ENCODE measurements at regions not wholly inside any gene's neighbourhood (a gene's known extent, or its start where the extent isn't known, plus 50 kb on each side); places are given as distances from the start of the nearest gene placed in this dataset.
"Not testable (repeated sequence)": the region's sequence is repeated elsewhere in the genome, so short reads cannot be mapped to it uniquely, and the experiment has no call there.

- not testable (repeated sequence) for DNase-seq
Observed at GRCh38 chr4:45207241-45207863, 481.0 kb upstream of the GNPDA2 start.

- DNase-seq, result no peak
Observed at GRCh38 chr4:45199736-45200135, 473.4 kb upstream of the GNPDA2 start.

DNA sequence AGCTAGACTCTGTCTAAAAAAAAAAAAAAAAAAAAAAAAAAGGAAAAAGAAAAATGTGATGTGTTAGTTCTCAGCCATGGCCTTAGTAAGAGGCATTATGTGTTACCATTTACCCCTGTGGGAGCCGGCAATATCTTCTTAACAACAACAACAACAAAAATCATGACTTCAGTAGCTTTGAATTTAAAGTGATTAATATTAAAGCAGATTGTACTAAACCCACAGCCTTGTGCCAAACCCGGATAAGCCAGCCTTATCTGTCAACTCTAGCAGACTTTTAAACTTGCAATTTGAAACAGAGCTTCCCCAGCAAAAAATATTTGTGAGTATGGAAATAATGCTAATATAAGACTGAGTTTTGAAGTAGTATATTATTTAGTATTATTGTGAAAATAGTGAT, 462.1 kb upstream of the GNPDA2 start:
- no peak for DNase-seq

- no peak for DNase-seq
Observed at GRCh38 chr4:45186249-45186648, 459.9 kb upstream of the GNPDA2 start.

DNA sequence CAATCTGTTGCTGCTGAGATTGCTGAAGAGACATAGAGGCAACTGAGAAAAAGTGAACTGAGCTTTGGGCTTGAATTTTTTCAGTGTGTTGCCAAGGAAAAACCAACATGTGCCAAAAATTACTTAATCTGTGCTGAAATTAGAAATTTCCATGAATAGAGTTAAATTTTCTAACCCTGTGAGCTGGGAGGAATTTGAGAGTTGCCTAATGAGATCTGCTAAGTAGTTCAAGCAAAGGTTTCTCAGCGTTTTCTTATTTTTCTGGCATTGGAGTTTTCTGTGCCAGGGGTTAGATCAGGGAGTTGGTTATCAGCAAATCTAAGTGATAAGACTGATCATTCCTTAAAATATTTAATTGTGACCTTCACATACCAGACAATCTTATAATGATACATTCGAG, 457.5 kb upstream of the GNPDA2 start:
- no peak for DNase-seq

DNA sequence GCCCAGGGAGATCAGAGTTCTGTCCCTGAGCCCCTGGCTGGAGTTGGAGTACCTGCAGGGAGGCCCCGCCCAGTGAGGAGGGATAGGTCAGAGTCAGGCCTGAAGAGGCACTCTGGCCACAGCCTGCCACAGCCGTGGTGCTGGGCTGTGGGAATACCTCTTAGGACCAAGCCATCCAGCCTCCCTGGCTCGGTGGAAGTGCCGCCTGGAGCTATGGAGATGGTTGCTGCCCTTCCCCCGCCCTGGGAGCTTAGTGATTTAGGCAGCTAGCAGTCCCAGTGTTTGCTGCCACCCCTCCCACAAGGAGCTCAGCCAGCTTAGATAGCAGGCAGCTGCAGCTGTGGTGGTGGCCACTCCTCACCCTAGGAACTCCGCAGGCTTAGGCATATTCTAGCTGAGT, 446.3 kb upstream of the GNPDA2 start:
- no peak for DNase-seq

- DNase-seq, result no peak
Observed at GRCh38 chr4:45160951-45161350, 434.6 kb upstream of the GNPDA2 start.

DNA sequence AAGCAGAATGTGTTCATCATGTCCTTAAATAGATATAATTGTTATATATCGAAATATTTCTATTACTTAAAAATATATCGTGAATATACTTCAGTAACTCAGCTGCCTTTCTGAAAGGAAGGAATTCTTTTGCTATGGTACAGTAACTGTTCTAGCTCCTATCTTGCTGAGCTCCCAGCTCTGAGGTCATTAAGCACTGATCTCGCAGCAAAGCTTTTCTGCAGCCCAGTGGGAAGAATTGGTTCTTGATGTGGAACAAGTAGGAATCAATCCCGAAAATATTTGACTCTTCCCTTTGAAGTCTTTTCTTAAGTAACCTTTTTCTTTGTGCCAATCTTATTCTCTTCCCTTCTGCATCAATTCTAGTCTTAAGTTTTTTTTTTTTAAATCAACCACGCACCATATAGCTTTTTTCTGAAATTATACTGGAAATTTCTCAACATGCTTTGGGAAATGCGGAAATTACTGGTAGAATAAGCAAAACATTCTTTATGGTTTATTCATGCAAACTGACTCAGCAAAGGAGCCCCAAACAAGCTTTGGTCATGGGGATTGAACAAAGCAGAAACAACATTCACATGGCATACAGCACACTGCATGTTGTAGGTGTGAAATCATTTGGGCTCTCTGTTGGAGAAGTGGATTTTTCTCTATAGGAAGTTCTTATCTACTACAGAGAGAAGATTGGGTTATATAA, 428.9 kb upstream of the GNPDA2 start:
- no peak for DNase-seq

- no peak for DNase-seq
Observed at GRCh38 chr4:45147866-45148265, 421.5 kb upstream of the GNPDA2 start.

DNA sequence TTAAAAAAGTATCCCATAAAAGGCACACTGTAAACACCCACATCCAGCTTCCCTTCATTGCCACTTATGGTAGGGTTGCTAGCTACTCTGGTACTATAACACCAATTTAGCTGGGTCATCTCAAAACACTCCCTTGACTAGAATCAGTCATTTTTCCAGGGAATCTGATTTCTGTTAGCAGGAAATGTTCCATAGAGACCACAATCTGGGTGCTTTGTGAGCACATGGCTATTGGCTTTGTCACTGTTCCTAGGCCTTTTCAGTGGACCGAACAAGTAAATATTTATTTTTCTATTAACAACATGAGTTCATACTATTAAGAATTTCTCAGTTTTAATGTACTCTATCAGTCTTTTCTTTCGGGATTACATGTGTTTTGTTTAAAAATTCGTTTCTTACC, 404.7 kb upstream of the GNPDA2 start:
- DNase-seq, result no peak

DNA sequence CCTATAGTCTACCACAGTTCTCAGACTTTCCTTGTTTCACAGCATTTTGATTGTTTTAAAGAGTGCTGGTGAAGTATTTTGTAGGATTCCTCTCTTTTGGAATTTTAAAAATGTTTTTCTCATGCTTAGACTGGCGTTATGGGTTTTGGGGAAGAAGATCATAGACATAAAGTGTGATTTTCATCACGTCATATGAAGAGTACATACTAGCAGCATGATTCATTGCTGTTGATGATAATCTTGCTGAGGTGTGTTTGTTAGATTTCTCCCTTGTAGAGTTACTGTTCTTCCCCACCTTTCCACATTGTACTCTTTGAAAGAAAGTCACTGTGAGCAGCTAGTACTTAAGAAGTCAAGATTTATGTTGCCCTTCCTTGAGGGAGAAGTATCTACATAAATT, 396.1 kb upstream of the GNPDA2 start:
- no peak for DNase-seq

GRCh38 chr4:45121426-45121975, 395.1 kb upstream of the GNPDA2 start:
- no peak for DNase-seq

DNA sequence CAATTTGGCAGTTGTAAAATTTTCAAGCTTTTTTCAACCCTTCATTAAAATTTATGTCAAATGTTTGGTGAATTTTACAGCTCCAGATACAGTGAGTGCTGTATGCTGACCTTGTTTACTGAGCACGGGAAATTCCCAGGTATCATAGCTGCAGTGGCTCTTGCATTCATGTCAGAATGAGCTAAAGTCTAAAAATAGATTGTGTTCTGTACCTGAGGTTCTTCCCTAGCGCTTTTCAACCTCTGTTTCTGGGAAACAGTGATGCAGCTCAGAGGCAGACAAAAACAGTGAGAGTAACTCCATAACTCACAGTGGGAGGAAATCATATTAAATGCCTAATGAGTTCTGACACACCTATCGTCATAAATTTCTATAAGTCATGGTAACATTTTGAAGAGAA, 393.8 kb upstream of the GNPDA2 start:
- DNase-seq, result peak; percentile 15

GRCh38 chr4:45119376-45119775, 393.0 kb upstream of the GNPDA2 start:
- DNase-seq, result no peak

GRCh38 chr4:45102716-45103115, 376.4 kb upstream of the GNPDA2 start:
- DNase-seq, result no peak

- no peak for DNase-seq
Observed at GRCh38 chr4:45100956-45101818, 374.8 kb upstream of the GNPDA2 start.

DNA sequence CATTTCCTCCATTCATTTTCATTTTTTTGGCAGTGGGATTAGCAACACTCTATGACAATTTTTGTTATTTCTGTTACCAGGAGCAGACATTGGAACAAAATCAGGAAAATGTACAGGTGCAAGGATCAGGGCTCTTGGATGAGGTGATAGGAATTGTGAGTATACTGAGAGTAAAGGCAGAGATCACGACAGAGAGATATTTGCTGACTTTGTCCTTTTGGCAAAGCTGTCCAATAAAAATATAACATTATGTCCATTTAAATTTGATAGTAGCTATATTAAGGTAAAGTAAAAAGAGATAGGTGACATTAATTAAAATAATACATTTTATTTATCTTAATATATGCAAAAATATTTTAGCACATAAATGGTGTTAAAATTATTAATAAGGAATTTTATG, 373.1 kb upstream of the GNPDA2 start:
- DNase-seq, result no peak

- DNase-seq, result no peak
Observed at GRCh38 chr4:45094684-45095083, 368.3 kb upstream of the GNPDA2 start.

GRCh38 chr4:45082101-45082500, 355.7 kb upstream of the GNPDA2 start:
- DNase-seq, result no peak

GRCh38 chr4:45079616-45080015, 353.3 kb upstream of the GNPDA2 start:
- no peak for DNase-seq

DNA sequence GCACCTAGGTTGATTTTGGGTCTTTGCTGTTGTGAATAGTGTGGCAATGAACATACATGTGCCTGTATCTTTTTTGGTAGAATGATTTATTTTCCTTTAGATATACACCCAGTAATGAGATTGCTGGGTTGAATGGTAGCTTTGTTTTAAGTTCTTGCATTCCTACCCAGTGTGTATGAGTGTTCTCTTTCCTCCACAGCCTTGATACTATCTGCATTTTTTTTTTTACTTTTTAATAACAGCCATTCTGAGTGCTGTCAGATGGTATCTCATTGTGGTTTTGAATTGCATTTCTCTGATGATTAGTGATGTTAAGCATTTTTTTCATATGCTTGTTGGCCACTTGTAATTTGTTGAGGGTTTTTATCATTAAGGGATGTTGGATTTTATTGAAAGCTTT, 351.8 kb upstream of the GNPDA2 start:
- DNase-seq, result no peak

GRCh38 chr4:45072981-45073380, 346.6 kb upstream of the GNPDA2 start:
- DNase-seq, result no peak

GRCh38 chr4:45064741-45065140, 338.4 kb upstream of the GNPDA2 start:
- DNase-seq, result no peak

- DNase-seq, result no peak
Observed at GRCh38 chr4:45063696-45064095, 337.3 kb upstream of the GNPDA2 start.
